Chondrocyte (in vitro differentiated cells): ENCODE measurements at regions not wholly inside any gene's neighbourhood (a gene's known extent, or its start where the extent isn't known, plus 50 kb on each side); places are given as distances from the start of the nearest gene placed in this dataset.
A peak's percentile ranks its signal among the peaks of the same experiment; 100 is the strongest.

Source experiments
- DNase-seq: peaks from one replicate; pipeline ENCODE4 v3.0.0; 2021; ENCODE audit warnings: mixed read lengths, low spot score
- H3K27ac Mint-ChIP-seq: one replicate; pipeline ENCODE4 v1.8.0; 2021; ENCODE audit warnings: mild to moderate bottlenecking, moderate library complexity, mixed read lengths; ENCODE audit not compliant: unreplicated experiment
- H3K27me3 Mint-ChIP-seq: 2 replicates; pipeline ENCODE4 v1.8.0; 2021; ENCODE audit warnings: low read depth, mixed read lengths
- H3K36me3 Mint-ChIP-seq: 2 replicates; pipeline ENCODE4 v1.8.0; 2021; ENCODE audit warnings: low read depth, mixed read lengths
- H3K4me1 Mint-ChIP-seq: 2 replicates; pipeline ENCODE4 v1.8.0; 2021; ENCODE audit warnings: low read depth, mild to moderate bottlenecking, mixed read lengths
- H3K4me3 Mint-ChIP-seq: one replicate; pipeline ENCODE4 v1.8.0; 2021; ENCODE audit warnings: mild to moderate bottlenecking, moderate library complexity, mixed read lengths; ENCODE audit not compliant: unreplicated experiment
- H3K9me3 Mint-ChIP-seq: 2 replicates; pipeline ENCODE4 v1.8.0; 2021; ENCODE audit warnings: low read depth, mixed read lengths
- TF ChIP-seq, protein P1 (sequence below): fragments of 200-600 bp; sonication (generic); IDR thresholded peaks from 2 replicates; pipeline ENCODE4 v1.5.0; 2021; ENCODE audit warnings: antibody characterized with exemption, mild to moderate bottlenecking, moderate library complexity

DNA sequence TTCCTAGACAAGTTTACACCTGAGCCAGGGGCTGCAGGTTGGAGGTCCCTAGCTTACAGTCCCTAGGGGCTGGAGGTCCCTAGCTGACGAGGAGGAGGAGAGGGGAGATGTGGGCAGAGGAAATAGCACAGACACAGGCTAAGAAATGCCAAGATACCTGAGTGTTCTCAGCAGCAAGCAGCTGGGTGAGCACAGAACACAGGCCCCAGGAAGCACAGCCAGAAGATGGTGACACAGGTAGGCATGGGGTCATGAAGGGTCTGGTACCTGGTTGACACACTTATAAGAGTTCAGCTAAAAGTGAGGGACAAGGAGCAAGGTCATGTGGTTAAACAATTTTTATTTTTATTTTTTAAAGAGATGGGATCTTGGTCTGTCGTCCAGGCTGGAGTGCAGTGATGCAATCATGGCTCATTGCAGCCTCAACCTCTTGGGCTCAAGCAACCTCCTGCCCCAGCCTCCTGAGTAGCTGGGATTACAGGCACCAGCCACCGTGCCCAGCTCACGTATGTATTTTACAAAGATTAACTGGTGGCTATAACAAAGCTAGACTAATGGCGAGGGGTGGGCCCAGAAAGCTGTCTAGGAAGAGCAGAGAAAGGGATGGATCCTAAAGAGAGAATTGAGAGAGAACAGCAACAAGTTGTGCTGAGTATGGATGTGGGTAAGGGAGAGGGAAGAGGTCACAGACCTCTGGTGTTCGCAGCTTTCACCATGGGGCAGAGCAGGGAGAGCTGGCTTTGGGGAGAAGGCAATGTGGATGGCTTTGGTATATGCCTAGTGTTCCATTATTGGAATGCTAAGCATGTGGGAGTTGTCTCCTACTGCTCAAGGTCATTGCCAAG lies 140.3 kb upstream of the KLF14 start:
- TF ChIP-seq, protein P1, sequence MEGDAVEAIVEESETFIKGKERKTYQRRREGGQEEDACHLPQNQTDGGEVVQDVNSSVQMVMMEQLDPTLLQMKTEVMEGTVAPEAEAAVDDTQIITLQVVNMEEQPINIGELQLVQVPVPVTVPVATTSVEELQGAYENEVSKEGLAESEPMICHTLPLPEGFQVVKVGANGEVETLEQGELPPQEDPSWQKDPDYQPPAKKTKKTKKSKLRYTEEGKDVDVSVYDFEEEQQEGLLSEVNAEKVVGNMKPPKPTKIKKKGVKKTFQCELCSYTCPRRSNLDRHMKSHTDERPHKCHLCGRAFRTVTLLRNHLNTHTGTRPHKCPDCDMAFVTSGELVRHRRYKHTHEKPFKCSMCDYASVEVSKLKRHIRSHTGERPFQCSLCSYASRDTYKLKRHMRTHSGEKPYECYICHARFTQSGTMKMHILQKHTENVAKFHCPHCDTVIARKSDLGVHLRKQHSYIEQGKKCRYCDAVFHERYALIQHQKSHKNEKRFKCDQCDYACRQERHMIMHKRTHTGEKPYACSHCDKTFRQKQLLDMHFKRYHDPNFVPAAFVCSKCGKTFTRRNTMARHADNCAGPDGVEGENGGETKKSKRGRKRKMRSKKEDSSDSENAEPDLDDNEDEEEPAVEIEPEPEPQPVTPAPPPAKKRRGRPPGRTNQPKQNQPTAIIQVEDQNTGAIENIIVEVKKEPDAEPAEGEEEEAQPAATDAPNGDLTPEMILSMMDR = no peak
- Mint-ChIP-seq H3K9me3 (no peaks in the 10 kb centered on the region), H3K27me3 (no peaks in the 10 kb centered on the region), H3K4me3 (no peak overlapping the region), H3K4me1 (peaks cover 28% of the 10 kb centered on the region), H3K27ac (peak overlapping the region; percentile 57), H3K36me3 (peaks cover 11% of the 10 kb centered on the region)
- DNase-seq = no peak

DNA sequence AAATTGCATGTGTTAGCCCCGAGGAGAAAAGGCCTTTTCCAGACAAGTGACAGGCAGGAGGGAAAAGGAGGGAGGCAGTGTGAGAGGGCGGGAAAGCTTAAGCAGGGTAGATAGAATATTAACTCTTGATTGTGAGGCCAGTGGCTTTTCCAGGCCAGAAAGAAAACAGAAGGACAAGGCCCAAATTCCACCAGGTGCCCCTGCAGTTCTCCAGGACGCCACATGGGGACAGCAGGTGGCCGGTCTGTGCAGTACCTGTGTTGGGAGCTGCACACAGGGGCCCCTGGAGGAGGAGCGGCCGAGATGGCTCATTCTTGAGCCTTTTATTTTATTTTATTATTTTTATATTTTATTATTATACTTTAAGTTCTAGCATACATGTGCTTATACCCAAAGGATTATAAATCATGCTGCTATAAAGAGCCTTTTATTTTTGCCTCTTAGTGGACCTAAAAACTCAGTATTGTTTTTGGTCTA lies 141.3 kb upstream of the KLF14 start:
- TF ChIP-seq, protein P1 = peak; percentile 91
- peak overlapping the region; percentile 70 for H3K27ac Mint-ChIP-seq
- H3K4me1 Mint-ChIP-seq = peaks cover 28% of the 10 kb centered on the region
- no peak overlapping the region for H3K4me3 Mint-ChIP-seq
- DNase-seq = no peak
- peaks cover 7% of the 10 kb centered on the region for H3K36me3 Mint-ChIP-seq
- no peaks in the 10 kb centered on the region for H3K9me3 Mint-ChIP-seq
- no peaks in the 10 kb centered on the region for H3K27me3 Mint-ChIP-seq

DNA sequence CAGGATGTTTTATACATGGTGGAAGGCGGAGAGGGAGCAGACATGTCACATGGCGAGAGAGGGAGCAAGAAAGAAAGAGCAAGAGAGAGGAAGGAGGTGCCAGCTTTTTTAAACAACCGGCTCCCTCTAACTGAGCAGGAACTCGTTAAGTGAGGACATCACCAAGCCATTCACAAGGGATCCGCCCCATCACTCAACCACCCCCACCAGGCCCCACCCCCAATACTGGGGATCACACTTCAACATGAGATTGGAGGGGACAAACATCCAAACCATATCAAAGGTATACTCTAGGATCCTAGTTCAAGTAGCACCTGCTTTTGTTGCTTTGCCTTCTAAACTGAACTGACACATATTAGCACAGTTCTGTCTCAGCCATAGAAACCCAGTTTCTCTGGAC lies 141.9 kb upstream of the KLF14 start:
- Mint-ChIP-seq H3K27ac (peak overlapping the region; percentile 62), H3K4me3 (no peak overlapping the region), H3K36me3 (peaks cover 11% of the 10 kb centered on the region), H3K9me3 (no peaks in the 10 kb centered on the region), H3K27me3 (no peaks in the 10 kb centered on the region), H3K4me1 (peaks cover 33% of the 10 kb centered on the region)
- TF ChIP-seq, protein P1 = no peak
- no peak for DNase-seq

DNA sequence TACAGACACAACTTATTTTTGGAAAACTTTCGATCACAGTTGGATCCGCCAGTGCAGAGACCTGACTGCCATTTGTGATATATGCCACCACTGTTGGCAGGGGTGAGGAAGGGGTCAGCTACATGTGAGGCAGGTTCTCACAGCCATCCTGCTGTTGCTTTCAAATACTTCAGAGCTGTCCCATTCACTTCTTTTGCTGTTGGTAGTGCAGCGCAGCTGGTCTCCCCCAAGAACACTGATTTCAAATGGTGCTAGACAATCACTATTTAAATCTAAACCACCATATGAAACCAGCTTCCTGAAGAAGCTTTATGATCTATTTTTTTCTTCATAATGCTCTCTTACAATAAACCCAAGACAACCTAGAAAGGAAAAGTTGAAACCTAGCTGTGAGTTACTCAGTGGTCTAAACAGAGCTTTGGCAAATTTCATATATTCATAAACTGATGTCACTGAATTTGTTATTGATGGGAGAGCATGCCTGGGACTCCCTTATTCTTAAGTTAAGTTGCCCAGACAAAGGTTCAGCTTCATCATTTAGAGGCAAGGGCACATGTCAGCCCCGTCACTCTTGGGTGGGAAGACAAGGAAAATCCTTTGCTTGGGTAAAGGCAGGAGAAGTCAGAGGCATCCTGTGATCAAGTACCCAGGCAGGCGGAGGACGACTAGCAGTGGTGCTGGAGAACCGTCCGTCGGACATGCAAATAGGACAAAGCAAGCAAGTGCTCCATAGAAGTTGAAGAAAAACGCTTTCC lies 143.4 kb upstream of the KLF14 start:
- H3K4me1 Mint-ChIP-seq = peaks cover 45% of the 10 kb centered on the region
- DNase-seq = no peak
- H3K4me3 Mint-ChIP-seq = no peak overlapping the region
- no peaks in the 10 kb centered on the region for H3K9me3 Mint-ChIP-seq
- TF ChIP-seq, protein P1 = no peak
- H3K27ac Mint-ChIP-seq = no peak overlapping the region
- H3K27me3 Mint-ChIP-seq = no peaks in the 10 kb centered on the region
- H3K36me3 Mint-ChIP-seq = peaks cover 16% of the 10 kb centered on the region

GRCh38 chr7:130877991-130878305 lies 143.9 kb upstream of the KLF14 start:
- no peak overlapping the region for H3K4me3 Mint-ChIP-seq
- no peak for DNase-seq
- H3K36me3 Mint-ChIP-seq = peaks cover 17% of the 10 kb centered on the region

More at GRCh38 chr7:130877991-130878305, 143.9 kb upstream of the KLF14 start:
- Mint-ChIP-seq H3K4me1 (peaks cover 45% of the 10 kb centered on the region), H3K27ac (no peak overlapping the region), H3K9me3 (no peaks in the 10 kb centered on the region), H3K27me3 (no peaks in the 10 kb centered on the region)
- TF ChIP-seq, protein P1 = no peak
